HG02852 (cell line): ENCODE measurements at regions not wholly inside any gene's neighbourhood (a gene's known extent, or its start where the extent isn't known, plus 50 kb on each side); places are given as distances from the start of the nearest gene placed in this dataset.

Experiments used
- ATAC-seq: cut with Tn5 transposase; IDR thresholded peaks from one replicate; pipeline ENCODE4 v1.9.1; 2021; ENCODE audit warnings: mild to moderate bottlenecking, moderate library complexity; ENCODE audit not compliant: unreplicated experiment

DNA sequence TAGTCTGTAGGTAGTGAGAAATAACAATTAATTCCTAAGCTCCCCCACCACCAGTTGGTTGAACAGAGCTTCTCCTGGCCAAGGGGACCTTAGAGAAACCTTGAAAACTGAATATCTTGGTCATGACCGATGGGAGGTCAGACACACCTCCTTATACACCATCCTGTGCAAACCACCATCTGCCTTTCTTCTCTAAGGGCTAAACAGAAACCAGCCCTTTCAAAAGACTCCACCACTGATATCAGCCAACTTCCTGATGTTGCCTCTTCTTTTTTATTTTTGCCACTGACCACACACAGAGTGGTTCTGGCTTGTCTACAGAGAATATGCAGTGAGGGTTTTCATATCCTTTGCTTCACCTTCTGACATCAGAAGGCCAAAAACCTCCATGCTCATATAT lies 977.7 kb upstream of the SEL1L start:
- ATAC-seq = no peak

DNA sequence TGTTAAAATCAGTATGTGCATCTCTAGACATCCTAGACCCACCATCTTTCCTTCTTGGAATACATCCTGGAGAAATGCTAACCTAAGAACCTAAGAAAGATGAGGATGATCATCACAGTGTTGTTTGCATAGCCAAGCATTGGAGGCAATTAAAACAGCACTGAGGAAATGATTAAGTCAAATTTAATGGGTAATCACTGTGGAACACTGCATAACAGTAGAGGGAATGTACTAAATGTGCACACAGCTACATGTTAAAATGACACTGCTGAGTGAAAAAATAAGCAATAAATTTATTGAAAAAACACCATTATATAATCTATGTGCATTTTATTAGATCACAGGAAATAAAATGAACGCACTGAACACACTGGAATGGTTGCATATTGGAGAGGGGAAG lies 987.1 kb upstream of the SEL1L start:
- no peak for ATAC-seq

DNA sequence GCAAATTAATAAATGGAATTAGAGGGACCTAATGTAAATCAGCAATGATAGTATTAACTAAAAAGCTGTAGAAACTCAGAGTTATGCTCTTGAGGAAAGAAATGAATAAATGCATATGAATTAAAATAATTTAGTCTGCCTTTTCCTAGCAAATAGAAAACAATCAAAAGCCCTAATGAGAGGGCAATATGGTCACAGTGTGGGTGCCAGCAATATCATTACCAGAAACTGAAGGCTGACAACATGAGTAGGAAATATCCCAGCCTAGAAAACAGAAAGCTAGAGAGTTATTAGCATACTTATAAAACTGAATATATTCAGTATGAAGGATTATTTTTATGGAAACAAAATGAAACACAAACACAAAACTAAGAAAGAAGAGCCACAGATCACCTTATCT lies 987.5 kb upstream of the SEL1L start:
- ATAC-seq = no peak

DNA sequence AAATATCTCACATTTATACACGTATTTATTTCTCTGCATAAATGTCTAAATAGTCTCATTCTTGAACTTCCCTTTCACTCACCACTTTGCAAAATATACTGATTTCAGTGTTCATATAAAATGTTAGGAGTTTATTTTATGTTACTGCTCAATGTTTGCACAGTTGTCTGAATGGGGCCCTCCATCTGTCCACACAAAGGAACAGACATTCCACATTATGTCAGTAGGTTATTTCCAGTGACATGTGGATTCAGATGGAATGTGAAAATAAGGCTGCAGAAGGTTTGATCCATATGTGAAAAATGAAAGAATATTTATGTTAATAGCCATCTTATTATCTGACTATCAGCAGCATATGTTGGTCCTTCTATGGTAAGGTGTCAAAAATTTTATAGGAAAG lies 994.4 kb upstream of the SEL1L start:
- no peak for ATAC-seq

DNA sequence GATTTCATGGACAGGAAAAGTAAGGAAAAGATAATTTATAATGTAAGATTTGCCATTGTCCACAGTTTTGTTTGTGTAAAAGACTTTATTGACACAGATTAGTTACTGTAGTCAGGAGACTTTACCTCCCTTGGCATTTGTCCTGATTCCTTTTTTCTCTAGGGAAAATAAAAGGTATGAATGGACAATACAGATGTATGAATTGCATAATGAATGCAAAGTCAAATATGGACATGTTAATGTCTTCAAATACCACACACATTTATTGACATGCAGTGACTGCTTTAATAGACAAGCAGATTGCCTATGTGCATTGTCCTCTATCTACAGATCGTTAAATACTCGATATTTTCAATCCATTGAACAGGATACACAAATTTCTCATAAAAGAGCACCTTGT lies 999.7 kb upstream of the SEL1L start:
- no peak for ATAC-seq

DNA sequence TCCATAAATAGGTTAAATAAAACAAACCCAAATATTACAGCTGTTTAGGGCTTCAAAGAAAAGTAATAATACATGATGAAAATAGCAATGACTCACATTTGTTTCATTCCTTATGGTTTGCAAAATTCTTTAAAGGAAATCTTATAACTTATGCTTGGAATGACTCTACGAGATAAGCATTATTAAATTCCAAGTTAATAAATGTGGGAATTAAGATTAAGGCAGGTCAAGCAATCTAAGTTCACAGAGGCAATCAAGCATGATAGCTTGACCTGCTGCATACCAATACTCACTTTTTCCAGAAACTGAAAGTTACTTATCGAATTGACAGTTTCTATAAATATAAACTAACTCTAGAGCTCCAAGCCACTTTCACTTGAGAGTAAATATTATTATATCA lies 1002.9 kb upstream of the SEL1L start:
- ATAC-seq = no peak

DNA sequence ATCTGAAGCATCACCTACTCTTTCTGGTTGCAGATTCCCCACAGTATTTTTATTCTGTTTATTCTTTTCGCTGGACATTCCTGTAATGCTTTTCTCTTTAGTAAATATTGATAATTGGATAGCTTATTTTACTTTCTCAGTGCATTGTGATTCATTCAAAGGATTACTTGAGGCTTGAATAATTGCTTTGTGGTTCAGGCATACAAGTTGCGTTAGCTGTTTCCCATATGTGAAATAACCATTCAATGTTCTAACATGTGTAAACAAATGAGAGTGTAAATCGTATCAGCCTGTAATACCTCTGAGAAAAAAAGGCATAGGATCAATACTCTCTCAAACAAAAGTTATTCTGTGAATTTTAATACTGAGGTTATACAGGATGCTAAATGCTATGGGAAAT lies 1004.2 kb upstream of the SEL1L start:
- ATAC-seq = no peak

DNA sequence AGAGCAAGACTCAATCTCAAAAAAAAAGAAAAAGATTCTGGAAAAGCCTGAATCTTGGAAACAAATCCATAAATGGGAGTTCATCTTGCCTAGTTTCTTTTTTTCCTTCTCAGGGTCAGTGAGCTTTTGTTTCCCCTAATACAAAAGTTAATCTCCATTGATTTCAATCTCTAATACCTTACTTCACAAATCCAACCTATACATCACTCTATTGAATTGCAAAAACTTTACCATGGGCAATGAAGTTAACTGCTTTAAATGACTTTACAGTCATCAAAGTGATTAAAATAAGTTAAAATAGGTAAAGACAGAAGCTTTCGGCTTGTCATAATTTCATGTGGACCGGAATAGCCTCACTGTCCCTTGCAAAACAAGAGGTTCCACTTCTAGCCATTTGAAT lies 1012.7 kb upstream of the SEL1L start:
- no peak for ATAC-seq

DNA sequence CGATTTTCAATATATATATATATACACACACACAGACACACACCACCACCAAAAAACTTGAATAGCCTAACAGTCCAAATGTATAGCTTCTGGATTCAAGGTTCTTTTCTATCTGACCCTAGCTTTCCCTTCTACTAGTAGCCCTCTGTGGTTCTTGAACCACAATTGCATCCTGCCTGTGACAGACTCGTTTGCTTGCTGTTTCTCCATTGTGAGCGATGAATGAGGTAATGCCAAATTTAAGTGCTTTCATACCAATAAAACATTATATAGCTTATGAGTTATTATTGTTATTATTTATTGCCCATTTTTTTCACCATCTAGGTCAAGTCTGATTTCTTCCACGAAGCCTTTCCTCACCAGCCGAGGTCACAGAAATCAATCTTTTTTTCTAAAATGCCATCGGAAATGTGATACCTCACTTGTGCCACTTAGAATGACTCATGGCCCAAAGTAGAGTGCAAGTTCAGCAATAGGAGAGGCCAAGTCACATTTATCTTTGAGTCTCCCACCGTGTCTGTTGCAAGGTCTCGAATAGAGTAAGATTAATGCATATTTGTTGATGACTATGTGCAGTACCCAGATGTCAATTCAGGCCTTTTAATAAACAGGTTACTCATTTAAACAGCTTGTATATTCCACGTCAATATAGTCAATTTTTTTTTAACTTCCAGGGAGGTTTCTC lies 1015.8 kb upstream of the SEL1L start:
- ATAC-seq = no peak

DNA sequence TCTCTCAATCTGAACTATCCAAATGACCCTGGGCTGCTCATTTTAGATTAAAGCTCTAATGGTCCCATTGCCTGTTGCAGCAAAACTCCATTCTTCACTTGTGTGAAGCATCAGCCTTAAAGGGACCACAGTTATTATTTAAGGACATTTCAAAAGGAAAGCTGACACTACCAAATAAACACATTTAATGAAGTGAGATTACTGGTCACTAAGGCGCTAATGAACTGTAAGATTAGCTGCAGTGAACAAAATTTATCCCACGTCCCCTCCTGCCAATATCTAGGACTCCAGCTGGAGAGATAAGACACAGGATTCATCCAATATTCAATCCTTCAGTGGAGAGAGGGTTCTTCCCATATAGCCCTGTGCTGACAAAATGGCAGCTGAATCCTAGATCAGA lies 1029.2 kb upstream of the SEL1L start:
- ATAC-seq = no peak

DNA sequence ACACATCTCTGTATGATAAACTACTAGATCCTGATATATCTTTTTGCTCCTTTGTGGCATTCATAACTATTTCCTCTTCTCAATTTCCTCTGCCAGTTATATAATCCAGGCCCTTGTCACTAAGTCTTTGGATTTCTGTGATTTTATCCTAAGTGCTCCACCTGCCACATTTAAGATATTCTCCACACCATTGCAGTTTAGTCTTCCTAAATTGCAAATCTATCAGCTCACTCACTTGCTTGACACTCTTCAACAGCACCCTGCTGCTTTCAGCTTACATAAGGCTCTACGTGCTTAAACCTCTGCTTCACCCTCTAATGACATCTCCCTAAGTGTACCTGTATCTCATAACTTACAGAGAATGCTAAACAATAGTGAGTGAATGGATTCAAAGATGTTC lies 1032.2 kb upstream of the SEL1L start:
- no peak for ATAC-seq

DNA sequence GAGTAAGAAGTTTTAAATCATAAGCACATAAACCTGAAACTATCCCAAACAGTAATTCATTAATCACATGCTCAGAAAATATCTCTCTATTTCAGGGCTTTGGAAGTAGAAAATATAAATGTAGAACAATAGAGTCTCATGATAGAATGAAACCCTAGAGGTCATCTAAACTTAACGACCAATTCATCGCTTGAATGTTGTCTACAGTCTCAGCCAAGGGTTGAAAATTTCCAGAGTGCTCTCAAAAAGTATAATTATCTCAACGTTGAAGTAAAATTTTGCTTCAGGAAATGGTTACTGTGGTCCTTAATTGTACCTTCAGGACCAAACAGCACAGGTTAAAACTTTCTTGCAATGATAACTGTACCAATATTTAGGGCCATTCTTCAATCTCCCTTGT lies 1053.6 kb upstream of the SEL1L start:
- no peak for ATAC-seq

DNA sequence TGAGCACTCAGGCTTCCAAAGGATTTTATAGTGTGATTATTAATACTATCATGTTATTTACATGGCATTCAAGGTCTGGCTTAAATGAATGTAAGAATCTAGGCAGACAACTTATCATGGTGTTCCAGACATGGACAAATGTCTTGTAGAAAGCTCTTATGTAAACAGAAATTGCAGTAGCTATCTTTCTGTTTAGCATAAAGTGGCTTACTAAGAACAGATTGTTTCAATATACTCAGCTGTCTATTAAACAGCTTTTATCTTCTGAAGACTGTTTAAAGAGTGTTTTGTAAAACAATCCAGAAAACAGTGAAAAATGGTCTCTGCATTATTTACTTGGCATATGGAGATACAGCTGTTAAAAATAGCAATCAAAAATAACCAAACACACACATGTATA lies 1061.8 kb upstream of the SEL1L start:
- no peak for ATAC-seq

DNA sequence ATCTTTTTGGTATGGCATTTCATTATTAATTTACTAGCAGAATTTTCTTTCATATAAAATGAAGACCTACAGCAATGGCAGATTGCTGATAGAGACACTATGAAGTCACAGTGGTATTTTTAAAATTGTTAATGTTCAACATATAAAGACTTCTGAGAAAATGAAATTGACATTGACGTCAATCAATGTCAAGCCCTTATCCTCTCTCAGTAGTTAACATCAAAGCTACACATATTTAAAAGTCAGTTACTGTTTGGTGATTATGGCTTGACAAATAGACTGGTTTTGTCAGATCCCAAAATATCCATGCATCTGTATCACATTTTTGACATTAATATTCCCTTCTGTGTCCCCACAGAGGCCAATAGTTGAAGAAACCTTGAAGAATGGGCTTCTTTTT lies 1069.1 kb upstream of the SEL1L start:
- no peak for ATAC-seq

DNA sequence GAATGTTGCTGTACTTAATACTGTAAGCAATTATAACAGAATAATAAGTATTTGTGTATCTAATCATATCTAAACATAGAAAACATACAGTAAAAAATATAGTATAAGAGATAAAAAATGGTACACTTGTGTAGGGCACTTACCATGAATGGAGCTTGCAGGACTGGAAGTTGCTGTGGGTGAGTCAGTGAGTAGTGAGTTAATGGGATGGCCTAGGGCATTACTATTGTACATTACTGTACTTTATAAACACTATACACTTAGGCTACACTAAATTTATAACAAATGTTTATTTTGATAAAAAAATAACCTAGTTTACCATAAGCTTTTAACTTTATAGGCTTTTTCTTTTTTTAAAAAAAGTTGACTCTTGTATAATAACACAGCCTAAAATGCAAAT lies 1071.2 kb upstream of the SEL1L start:
- no peak for ATAC-seq

DNA sequence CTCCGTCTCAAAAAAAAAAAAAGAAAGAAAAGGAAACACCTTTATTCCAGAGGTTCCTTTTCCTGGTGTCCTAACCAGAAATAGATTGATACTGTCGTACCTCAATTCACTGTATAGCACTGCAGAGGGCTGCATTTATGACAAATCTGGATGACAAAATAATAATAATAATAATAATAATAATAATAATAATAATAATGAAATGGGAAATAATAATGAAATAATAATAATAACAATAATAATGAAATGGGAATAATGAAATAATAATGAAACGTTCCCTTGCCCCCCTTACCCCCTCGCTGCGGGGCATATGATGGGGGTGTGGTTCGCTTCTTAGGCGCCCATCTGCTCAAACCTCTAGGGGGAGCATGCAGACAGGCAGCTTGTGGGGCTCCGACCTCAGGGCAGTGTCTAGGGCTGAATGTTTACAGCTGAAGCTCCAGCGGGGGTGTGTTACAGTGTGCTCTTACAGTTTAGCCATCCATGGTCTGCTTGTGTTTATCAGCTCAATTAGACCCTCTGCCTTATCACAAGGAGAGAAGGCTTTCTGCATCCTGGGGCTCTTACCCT lies 1088.3 kb upstream of the SEL1L start:
- ATAC-seq = no peak

DNA sequence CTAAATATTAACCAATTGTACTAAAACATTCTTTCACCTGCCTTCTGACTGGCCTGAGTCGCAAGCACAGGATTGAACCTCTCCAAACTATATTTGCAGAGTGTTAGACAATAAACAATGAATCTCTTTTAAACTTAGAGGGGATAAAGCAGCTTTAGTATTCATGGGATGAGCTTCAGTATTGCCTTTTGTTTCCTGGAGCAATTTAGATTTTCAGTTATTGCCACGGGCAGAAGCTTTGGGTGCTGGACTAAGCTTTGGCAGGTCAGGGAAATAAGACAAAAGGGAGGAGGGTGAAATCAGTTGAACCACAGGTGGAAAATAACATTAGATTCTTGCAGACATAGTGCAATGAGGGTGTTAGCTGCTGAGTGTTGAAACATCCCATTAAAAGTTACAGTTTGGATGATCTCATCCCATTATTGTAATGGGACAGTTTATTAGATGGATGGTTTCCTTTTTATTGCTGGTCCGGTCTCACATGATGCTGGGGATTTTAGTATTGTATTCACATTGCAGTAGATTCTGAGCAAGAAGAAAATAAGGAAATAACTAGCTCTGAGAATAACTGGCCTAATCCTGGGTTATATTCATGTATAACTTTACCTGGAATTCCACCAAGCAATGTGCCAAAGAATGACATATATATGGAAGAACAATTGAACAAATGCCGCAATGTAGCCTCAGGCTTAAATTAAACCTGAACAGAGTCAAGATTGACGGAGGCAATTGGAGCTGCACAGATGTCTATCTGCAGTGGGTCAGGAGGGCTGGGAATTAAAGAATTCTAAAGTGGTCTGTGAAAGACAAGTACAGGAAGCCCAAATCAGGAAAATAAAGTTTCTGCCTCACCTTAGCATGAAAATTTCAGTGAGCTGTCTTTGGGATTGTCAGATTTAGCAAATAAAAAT lies 1092.8 kb upstream of the SEL1L start:
- no peak for ATAC-seq

DNA sequence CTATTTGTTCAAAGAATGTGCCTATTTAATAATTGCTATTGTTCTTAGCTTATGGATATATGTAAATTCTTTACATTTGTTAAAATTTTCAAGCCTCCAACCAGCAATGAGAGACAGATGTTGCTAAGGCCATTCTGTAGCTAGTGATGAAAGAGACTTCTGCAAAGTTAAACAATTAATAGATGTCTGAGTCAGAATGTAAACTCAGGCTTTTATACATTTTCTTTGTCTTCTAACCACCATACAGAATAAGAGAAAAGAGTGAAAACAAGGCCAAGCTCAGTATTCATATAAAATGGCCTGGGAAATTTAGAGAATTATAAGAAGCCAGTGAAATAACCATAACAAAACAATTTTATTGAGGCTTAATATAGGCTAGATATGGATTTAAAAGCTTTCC lies 1102.3 kb upstream of the SEL1L start:
- no peak for ATAC-seq

DNA sequence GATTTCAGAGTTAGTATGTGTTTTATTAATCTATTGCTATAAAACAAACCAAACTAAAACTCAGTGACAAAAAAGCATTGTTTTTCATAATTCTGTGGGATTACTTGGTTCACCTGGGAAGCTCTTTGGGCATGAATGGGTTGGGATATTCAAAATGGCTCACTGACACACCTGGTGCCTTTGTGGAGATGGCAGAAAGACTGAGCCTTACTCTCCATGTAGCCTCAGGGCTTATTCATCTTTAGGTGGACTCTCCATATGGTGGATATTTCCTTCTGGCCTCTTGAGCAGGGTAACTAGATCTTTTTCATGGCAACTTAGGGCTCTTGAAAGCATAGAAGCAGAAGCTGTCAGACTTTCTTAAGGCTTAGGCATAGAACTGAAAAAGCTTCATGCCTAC lies 1102.8 kb upstream of the SEL1L start:
- no peak for ATAC-seq

DNA sequence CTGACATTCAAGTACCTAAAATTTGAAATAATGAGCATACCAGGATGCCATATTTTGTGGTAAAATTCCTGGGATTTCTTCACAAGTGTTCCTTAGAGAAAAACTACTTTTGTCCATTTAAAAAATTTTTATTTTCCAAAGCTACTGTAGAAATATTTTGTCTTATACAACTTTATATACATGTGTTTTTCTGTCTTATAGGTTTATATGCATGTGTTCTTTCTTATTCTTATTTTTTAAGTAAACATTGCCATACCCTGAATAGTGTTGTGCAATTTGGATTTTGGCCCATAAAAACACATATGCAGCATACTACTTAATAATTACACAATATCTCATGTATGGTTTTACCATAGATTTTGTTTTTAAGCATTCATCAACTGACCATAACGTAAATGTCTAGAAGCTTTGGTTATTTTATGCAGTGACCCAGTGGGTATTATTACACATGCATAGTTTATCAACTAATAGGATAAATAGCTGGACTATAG lies 1107.4 kb upstream of the SEL1L start:
- ATAC-seq = no peak

DNA sequence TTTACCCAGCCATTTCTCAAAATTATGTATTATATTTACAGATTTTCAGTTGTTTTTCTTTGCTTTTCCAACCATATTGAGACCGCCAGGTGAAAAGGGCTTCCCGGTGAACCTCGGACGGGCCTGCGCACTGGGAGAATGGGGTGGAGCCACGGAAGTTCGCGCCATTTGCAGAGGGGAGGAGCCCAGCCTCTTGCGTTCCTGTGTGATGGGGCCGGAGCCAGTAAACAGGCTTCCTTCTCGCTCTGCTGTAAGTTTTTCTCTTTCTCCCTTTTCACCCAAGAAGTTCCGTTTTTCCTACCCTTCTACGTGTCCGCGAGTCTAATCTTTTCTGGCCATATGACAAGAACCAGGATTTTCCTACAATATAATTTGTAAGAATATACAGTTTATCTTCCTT lies 1108.8 kb upstream of the SEL1L start:
- ATAC-seq = no peak
